ENCODE measurements at regions not wholly inside any gene's neighbourhood (a gene's known extent, or its start where the extent isn't known, plus 50 kb on each side); places are given as distances from the start of the nearest gene placed in this dataset.

- TF ChIP-seq POLR2A (IDR thresholded peaks at IDR 0.05) (no peak), CTCF (IDR thresholded peaks at IDR 0.05) (no peak)
- Histone ChIP-seq H3K27ac (no peak overlapping the region), H3K27me3 (no peaks in the 10 kb centered on the region), H3K9me3 (no peaks in the 10 kb centered on the region), H3K4me1 (no peaks in the 10 kb centered on the region), H3K4me3 (no peak overlapping the region), H3K36me3 (no peaks in the 10 kb centered on the region)
- 77% methylated on average over 2 of the region's 2 CpGs for WGBS (ENCODE audit: insufficient coverage, low coverage, low lambda C conversion rate, missing lambda C conversion rate)
- DNase-seq (no peak), ATAC-seq (no peak)
- intact Hi-C loops (cut with DNase I) = no loop called here
Observed at GRCh38 chrX:12011075-12011474, 127.2 kb upstream of the FRMPD4 start.

DNA sequence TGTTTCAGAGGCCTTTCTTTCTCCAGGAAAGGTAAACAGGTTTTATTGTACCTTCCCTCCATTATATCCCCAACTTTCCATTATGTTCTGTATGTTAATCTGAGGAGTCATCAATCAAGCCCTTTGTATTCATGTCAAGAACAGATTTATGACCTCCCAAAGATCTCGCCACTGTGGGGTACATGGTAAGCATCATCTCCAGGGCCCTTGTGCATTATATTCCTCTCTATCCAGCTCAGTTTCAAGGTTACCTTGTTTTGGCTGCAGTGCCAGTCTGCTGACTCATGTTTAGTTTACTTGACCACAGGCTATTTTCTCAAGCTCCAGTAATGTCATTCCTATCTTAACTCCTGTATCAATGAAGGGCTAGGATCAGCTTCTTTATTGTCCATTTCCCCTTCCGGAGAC is 125.1 kb upstream of the FRMPD4 start:
- ATAC-seq (no peak), DNase-seq (no peak)
- TF ChIP-seq CTCF (IDR thresholded peaks at IDR 0.05) (no peak), POLR2A (IDR thresholded peaks at IDR 0.05) (no peak)
- Histone ChIP-seq H3K36me3 (no peaks in the 10 kb centered on the region), H3K27me3 (no peaks in the 10 kb centered on the region), H3K27ac (no peak overlapping the region), H3K4me1 (no peaks in the 10 kb centered on the region), H3K9me3 (no peaks in the 10 kb centered on the region), H3K4me3 (no peak overlapping the region)
- 35% methylated on average over 2 of the region's 2 CpGs for WGBS (ENCODE audit: insufficient coverage, low coverage, low lambda C conversion rate, missing lambda C conversion rate)
- intact Hi-C loops (cut with DNase I) = no loop called here

- no peak for DNase-seq
- intact Hi-C loops (cut with DNase I) = no loop called here
- 27% methylated on average over 1 of the region's 1 CpG for WGBS (ENCODE audit: insufficient coverage, low coverage, low lambda C conversion rate, missing lambda C conversion rate)
Observed at GRCh38 chrX:12021698-12022097, 116.6 kb upstream of the FRMPD4 start.

GRCh38 chrX:12026481-12026880 is 111.8 kb upstream of the FRMPD4 start:
- intact Hi-C loops (cut with DNase I) = no loop called here
- no peak for DNase-seq
- 33% methylated on average over 2 of the region's 2 CpGs for WGBS (ENCODE audit: insufficient coverage, low coverage, low lambda C conversion rate, missing lambda C conversion rate)
- no peak for TF ChIP-seq POLR2A (IDR thresholded peaks at IDR 0.05)
- TF ChIP-seq CTCF (IDR thresholded peaks at IDR 0.05) = no peak
- no peak for ATAC-seq
- no peak overlapping the region for H3K27ac ChIP-seq
- H3K4me1 ChIP-seq = no peaks in the 10 kb centered on the region
- H3K36me3 ChIP-seq = no peaks in the 10 kb centered on the region
- H3K27me3 ChIP-seq = no peaks in the 10 kb centered on the region
- no peaks in the 10 kb centered on the region for H3K9me3 ChIP-seq
- H3K4me3 ChIP-seq = no peak overlapping the region

More at GRCh38 chrX:12021698-12022097, 116.6 kb upstream of the FRMPD4 start:
- no peak for TF ChIP-seq POLR2A (IDR thresholded peaks at IDR 0.05)
- no peak for TF ChIP-seq CTCF (IDR thresholded peaks at IDR 0.05)
- H3K4me3 ChIP-seq = no peak overlapping the region
- no peaks in the 10 kb centered on the region for H3K4me1 ChIP-seq
- H3K9me3 ChIP-seq = no peaks in the 10 kb centered on the region
- no peak overlapping the region for H3K27ac ChIP-seq
- H3K36me3 ChIP-seq = no peaks in the 10 kb centered on the region
- H3K27me3 ChIP-seq = no peaks in the 10 kb centered on the region
- ATAC-seq = no peak

DNA sequence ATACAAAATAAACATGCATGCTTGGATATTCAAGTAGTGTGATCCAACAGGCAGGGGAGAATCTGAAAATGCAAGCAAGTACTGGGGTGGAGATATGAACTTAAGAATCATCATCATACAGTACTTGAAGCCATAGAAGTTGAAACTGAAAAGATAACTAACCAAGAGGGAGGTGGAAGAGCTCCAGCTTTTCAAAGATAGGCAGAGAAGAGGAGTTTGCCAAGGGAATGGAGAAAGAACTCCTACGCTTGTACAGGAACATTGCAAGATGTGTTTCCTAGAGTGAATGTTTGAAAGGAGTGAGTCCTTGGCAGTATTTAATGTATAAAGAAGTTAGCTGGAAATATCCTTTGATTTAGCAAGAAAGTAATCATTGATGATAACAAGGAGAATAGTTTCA is 106.2 kb upstream of the FRMPD4 start:
- DNase-seq = no peak
- 54% methylated on average over 1 of the region's 1 CpG for WGBS (ENCODE audit: insufficient coverage, low coverage, low lambda C conversion rate, missing lambda C conversion rate)
- Histone ChIP-seq H3K27ac (no peak overlapping the region), H3K9me3 (no peaks in the 10 kb centered on the region), H3K36me3 (no peaks in the 10 kb centered on the region), H3K4me3 (no peak overlapping the region), H3K27me3 (no peaks in the 10 kb centered on the region), H3K4me1 (no peaks in the 10 kb centered on the region)
- ATAC-seq = no peak
- intact Hi-C loops (cut with DNase I) = no loop called here
- TF ChIP-seq CTCF (IDR thresholded peaks at IDR 0.05) = no peak
- no peak for TF ChIP-seq POLR2A (IDR thresholded peaks at IDR 0.05)

All from right lobe of liver (tissue), 6 donors.